Germinal center (tissue), 1 donor: ENCODE measurements at regions not wholly inside any gene's neighbourhood (a gene's known extent, or its start where the extent isn't known, plus 50 kb on each side); places are given as distances from the start of the nearest gene placed in this dataset.
A peak's percentile ranks its signal among the peaks of the same experiment; 100 is the strongest.
"Not testable (repeated sequence)": the region's sequence is repeated elsewhere in the genome, so short reads cannot be mapped to it uniquely, and the experiment has no call there.

Experiments used
- DNase-seq: peaks from one replicate; pipeline ENCODE4 v3.0.0; 2012; ENCODE audit warnings: mixed read lengths, low spot score

DNA sequence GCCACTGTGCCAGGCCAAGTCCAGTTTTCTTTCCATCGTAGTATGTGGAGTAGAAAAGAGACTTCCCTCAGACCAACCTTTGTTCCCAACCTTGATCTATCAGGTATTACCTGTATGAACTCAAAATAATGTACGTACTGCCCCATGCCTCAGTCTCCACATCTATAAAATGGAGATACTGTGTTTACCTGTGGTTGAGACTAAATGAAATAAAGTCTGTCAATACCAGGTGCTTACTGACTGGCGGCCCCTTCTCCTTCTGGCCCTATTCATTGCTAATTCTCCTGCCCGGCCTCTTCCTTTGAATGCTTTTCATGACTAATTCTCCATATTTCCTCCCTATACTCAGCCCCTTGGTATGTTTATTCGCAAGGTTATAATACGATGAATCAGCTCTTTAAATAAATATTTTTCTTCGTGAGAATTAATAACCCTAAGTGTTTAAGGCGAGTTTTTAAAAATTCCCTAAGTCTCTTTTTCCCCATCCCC lies 89.6 kb upstream of the BASP1 start:
- DNase-seq: no peak

GRCh38 chr5:17129093-17129849 lies 88.2 kb upstream of the BASP1 start:
- DNase-seq: no peak

DNA sequence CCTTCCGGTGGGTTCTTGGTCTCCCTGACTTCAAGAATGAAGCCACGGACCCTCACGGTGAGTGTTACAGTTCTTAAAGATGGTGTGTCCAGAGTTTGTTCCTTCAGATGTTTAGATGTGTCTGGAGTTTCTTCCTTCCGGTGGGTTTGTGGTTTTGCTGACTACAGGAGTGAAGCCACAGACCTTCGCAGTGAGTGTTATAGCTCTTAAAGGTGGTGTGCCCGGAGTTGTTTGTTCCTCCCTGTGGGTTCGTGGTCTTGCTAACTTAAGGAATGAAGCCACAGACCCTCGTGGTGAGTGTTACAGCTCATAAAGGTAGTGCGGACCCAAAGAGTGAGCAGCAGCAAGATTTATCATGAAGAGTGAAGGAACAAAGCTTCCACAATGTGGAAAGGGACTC lies 87.1 kb upstream of the BASP1 start:
- not testable (repeated sequence) for DNase-seq

GRCh38 chr5:17132444-17133083 lies 84.9 kb upstream of the BASP1 start:
- peak; percentile 53 for DNase-seq

- no peak for DNase-seq
Measured at GRCh38 chr5:17135050-17135449, 82.4 kb upstream of the BASP1 start.

DNA sequence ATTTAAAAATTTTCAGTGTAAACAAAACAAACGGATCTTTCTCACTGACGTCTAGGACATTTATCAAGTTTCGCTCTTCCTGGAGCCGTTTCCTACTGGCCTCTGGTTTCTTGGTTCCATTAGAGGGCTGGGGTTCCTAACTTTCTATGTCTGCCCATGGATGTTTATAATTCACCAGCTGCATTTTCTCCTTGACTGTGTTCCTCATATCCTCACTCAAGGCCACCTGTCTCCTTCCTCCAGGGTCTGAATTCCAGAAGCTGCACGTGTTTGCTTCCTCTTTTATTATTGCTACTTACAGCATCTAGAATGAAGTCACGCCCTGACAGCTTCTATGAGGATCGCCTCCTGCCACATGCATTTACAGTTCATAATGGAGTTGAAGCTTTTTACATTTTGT lies 74.1 kb upstream of the BASP1 start:
- no peak for DNase-seq

DNA sequence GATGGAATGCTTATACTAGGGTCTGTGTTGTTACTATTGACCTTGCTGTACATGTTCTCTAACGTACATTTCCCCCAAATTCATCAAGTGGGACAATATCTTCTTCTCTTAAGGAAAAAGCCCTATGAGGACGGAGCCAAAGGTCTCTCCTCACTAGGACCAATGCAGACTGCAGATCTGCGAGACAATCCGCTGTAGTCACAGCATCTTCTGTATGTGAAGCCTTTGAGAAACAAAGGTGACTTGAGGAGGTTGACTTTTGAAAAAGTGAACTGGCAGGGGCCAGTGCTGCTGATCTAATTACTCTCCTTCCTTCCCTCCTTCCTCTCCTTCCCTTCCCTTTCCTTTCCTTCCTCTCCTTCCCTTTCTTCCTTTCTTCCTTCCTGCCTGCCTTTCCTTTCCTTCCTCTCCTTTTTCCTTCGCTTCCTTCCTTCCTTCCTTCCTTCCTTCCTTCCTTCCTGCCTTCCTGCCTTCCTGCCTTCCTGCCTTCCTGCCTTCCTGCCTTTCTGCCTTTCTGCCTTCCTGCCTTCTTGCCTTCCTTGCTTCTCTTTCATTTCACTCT lies 71.1 kb upstream of the BASP1 start:
- DNase-seq: no peak

- DNase-seq: no peak
Measured at GRCh38 chr5:17147170-17147569, 70.3 kb upstream of the BASP1 start.

GRCh38 chr5:17147617-17148016 lies 69.8 kb upstream of the BASP1 start:
- DNase-seq: no peak

DNA sequence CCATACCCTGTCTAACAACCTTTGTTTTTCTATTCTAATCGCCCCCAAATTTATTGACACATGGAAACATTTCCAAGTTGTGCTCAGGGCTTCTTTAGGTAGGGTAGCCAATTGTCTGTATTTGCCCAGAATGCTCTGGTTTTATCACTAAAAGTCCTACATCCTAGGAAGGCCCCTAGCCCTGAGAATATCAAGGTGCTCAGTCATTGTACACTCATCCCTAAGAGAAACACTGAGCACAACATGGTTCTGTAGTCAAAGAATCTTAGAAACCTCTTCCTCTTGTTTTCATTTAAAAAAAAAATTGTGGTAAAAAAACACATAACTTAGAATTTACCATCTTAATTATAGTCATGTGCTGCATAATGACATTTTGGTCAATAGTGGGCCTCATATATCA lies 69.0 kb upstream of the BASP1 start:
- DNase-seq: no peak

DNA sequence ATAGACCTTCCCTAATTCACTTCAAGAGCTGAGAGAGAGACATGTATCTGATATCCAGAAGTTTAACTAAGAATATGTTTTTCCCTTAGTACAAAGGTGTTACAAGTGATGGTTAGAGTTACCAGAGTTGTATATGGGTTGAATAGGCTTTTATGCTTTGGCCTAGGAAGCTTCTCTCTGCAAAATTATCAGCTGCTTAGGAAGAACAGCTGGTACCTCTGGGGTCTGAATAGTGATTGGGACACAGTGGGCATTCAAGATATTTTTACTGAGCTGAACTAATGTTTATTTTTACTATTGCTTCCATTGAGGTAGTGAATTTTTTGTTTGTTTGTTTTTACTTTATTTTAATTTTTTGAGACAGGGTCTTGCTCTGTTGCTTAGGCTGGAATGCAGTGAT lies 67.6 kb upstream of the BASP1 start:
- DNase-seq: no peak

GRCh38 chr5:17150531-17150930 lies 66.9 kb upstream of the BASP1 start:
- DNase-seq: no peak

GRCh38 chr5:17151686-17152085 lies 65.7 kb upstream of the BASP1 start:
- no peak for DNase-seq

GRCh38 chr5:17154211-17154996 lies 63.0 kb upstream of the BASP1 start:
- no peak for DNase-seq

GRCh38 chr5:17156463-17156862 lies 61.0 kb upstream of the BASP1 start:
- no peak for DNase-seq

GRCh38 chr5:17157294-17157693 lies 60.1 kb upstream of the BASP1 start:
- DNase-seq: no peak

- no peak for DNase-seq
Measured at GRCh38 chr5:17157916-17158529, 59.4 kb upstream of the BASP1 start.

- DNase-seq: no peak
Measured at GRCh38 chr5:17160756-17161040, 56.7 kb upstream of the BASP1 start.

DNA sequence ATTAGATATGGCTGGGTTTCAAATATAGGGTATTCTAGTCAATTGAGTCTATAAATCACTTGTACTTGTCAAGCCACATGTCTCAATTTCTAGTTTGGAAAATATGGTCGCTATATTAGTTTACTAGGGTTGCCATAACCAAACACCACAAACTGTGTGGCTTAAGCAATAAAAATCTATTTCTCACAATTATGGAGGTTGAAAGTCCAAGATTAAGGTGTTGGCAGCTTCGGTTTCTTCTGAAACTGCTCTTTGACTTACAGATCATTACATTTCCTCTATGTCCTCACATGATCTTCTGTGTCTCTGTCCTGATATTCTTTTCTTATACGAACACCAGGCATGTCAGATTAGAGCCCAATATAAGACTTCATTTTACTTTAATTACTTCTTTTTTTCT lies 55.8 kb upstream of the BASP1 start:
- DNase-seq: no peak

- no peak for DNase-seq
Measured at GRCh38 chr5:17163221-17163620, 54.2 kb upstream of the BASP1 start.

DNA sequence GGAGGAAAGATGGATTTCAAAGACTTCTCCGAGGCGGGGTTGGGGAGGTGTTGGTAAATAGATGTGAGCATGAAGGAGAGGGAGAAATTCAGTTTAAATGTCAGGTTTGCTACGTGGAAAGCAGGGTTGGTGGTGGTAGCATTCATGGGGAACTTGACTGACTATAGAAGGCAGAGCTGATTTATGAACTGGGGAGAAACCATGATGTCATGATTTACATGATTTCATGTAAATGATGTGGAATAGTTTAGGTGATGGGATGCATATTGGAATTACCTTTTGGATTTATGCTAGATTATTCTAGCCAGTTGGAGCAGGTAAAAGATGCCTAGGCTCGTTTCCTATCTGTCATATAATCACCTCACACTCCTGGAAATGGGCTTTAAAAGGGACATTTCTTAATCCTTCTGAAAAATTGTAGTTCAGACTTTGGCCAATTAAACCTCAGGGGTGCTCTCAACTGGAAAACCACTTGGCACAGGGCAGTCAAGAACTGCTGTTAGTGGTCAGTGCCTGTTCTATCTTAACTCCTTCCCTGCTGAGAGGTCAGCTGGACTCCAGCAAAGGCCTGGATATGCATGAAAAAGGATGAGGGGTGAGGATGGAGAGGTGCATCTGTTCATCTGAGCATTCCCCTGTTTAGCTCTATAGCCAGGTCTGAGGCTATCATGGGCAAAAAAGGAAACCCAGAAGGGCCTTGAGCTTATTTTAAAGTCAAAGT lies 50.1 kb upstream of the BASP1 start:
- no peak for DNase-seq
